HG03378 (cell line): ENCODE measurements at regions not wholly inside any gene's neighbourhood (a gene's known extent, or its start where the extent isn't known, plus 50 kb on each side); places are given as distances from the start of the nearest gene placed in this dataset.

Source experiments
- ATAC-seq: cut with Tn5 transposase; IDR thresholded peaks from one replicate; pipeline ENCODE4 v1.9.1; 2021; ENCODE audit warnings: mild to moderate bottlenecking, moderate library complexity; ENCODE audit not compliant: unreplicated experiment

DNA sequence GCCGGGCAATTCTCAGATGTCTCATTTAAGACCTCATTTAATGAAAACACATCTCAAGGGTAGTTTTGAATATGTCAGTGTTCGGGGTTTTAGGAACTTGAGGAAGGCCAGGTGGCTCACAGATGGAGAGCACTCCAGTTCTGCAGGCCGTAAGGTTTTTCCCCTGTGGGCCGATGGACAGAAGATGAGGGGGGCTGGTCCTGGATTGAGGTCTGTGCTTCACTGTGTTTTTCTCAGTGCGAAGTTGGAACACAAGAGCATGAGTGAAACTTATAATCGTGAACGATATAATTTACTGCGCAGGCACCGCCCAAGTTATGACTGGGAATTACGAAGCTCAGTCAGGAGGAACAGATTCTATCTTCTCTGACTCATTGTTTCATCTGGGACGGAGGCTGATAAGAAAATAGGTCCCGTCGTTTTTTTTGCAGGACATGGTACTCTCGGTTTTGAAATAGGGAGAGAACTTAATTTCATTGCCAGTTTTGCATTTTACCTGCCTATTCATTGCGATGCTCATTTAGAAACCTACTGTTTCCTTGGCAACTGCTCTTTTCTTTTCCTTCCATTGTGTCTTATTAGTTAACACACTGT, 591.0 kb upstream of the PFKP start:
- no peak for ATAC-seq

GRCh38 chr10:2475711-2476217, 591.6 kb upstream of the PFKP start:
- no peak for ATAC-seq

DNA sequence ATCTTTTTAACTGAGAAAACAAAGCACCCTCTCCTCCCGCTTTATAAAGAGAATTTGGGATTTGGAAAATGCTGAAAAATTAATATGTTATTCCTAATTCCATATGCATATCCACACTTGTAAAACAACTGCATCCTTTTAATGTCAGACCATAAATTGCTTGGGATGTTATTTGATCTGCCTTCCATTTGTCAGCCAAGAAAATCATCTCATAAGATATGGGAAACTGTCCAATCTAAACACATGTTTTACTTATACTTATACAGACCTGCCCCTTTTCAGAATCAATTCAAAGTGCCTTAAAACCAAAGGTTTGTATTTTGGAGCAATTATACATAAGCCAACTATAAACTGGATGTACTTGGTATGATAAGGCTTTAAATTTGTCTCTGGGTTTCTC, 595.5 kb upstream of the PFKP start:
- no peak for ATAC-seq

GRCh38 chr10:2469802-2470201, 597.5 kb upstream of the PFKP start:
- no peak for ATAC-seq

- no peak for ATAC-seq
These were observed 602.9 kb upstream of the PFKP start for GRCh38 chr10:2464483-2464882.

DNA sequence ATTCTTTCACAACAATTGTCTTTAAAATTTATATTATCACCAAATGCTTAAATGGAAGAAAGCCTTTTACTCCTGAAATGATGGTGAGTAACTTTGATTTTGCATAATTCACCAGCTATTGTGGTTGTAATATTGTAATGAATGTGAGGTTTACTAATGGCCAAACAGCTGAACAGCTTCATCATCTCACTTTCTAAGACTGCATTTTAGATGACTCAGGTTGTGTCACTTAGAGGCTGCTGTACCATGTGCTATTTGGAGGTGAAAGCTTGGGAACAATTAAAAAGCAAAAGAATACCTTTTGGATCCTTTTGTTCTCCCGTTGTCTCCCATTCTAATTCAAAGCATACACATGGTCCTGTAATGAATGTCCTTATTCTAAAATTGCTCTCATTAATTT, 604.0 kb upstream of the PFKP start:
- ATAC-seq = no peak

- ATAC-seq = no peak
These were observed 604.8 kb upstream of the PFKP start for GRCh38 chr10:2462581-2462980.

DNA sequence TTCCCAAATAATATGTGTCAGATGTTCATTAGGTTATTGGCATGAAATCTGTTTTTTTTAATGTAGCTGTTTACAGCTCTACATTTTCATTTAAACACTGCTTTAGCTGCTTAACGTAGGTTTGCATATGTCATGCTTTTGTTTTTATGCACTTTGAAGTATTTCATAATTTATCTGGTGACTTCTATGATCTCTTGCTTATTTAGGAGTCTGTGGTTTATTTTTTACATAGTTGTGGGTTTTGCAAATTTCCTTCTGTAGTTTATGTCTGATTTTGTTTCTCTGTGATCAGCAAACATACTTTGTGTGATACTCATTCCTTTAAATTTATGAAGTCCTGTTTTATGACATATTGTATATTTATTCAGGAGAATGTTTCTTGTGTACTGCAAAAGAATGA, 606.5 kb upstream of the PFKP start:
- no peak for ATAC-seq

- ATAC-seq = no peak
These were observed 607.6 kb upstream of the PFKP start for GRCh38 chr10:2459713-2460112.

GRCh38 chr10:2456834-2457233, 610.5 kb upstream of the PFKP start:
- ATAC-seq = no peak

- no peak for ATAC-seq
These were observed 622.0 kb upstream of the PFKP start for GRCh38 chr10:2445370-2445769.

DNA sequence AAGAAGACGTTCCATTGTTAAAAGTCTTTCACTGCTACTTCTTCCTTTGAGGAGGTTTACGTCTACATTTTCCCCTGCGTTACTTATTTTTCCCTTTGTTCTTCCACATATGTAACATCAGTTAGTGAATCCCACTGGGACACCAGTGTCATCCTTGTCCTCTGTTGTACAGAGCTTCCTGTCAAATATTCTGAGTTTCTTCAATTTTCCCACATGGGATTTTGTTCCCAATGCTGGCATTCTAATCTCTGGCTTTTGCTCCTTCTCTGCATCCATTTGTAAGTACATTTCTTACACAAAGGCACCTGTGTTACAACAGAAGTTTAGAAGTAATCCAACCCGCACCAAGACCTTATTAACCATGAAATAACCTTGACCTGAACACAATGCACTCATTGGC, 627.4 kb upstream of the PFKP start:
- ATAC-seq = no peak

GRCh38 chr10:2439000-2439399, 628.3 kb upstream of the PFKP start:
- no peak for ATAC-seq

DNA sequence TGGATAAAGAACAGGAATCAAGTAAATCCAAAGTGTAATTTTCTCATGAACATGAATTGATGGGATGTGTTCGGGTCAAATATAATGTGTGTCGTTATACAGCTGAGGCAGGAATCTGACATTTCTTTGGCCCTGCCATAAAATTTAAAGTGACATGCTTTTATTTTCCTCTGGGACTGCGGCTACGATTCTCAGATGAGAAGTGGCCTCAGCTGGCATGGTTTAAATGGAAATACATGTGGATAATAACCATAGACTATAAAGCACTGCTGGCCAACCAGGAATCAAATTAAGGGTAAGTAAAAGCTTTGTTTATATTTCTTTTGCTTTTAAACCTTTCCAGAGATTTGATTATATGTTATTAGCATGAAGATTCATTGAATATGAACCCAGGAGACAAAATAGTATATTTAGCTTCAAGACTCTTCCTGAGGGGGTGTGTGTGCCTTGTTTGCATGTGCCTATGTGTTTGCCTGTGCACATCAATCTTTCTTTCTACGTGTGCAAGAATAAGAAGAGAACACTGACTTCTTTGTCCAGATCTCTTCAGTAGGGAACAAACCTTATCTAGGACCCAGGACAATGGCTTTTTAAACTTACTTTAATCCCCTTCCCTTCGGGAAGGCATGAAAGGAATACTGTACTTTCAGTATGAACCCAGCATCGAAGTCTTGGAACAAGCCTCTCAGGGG, 629.0 kb upstream of the PFKP start:
- no peak for ATAC-seq

DNA sequence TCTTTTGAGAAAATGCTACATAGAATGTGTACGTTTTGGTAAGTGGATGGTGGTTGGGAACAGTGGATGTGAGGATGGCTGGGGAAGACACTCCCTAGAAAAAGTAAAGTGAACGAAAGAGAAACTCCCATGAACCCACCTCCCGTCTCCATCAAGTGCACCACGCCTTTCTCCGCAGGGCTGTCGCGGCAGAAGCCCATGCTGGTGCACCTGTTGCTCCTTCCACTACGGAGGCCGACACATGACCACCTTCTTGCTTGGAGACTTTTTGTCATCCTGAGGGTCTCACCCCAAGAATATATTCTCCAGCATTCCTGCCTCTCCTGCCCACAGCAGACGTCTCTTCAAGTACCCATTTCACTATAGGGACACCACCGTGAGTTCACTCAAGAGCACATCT, 630.4 kb upstream of the PFKP start:
- no peak for ATAC-seq

- no peak for ATAC-seq
These were observed 635.4 kb upstream of the PFKP start for GRCh38 chr10:2431961-2432360.

GRCh38 chr10:2427412-2427811, 639.9 kb upstream of the PFKP start:
- ATAC-seq = no peak

- ATAC-seq = no peak
These were observed 642.0 kb upstream of the PFKP start for GRCh38 chr10:2425320-2425719.

DNA sequence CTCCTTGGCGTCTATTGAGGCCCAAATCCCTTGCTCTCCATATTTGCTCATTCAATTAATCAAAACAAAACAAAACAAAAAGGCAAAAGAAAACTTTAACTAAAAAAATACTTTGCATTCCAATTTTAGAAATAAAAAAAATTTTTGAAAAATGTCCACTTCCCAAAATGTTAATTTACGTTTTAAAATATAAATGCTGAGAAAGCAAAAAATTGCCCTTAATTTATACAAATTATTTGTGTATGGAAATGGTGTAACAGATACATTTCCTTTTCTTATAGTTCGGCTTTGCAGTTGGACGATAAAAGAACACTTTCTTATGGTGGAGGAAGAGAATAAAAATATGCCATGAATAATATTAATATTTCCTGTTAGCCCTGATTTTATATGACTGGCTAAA, 652.8 kb upstream of the PFKP start:
- no peak for ATAC-seq

DNA sequence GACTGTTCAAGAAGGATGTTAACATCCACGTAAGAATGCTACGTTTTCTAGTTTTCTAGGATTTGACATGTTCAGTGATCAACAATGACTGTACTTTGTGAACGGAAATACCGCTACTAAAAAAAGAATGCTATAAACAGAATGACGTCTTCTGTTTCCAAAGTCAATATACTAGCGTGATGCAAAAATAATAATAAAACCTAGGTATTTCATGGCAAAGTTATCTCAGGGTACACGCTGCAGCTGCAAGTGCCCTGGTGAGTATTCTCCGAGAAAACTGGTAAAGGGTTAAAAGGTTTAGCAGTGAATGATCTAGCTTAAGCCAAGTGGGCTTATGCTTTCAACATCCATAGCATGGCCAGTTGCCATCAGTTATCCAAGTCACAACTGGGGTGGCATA, 653.3 kb upstream of the PFKP start:
- ATAC-seq = no peak

GRCh38 chr10:2410049-2410448, 657.3 kb upstream of the PFKP start:
- no peak for ATAC-seq

DNA sequence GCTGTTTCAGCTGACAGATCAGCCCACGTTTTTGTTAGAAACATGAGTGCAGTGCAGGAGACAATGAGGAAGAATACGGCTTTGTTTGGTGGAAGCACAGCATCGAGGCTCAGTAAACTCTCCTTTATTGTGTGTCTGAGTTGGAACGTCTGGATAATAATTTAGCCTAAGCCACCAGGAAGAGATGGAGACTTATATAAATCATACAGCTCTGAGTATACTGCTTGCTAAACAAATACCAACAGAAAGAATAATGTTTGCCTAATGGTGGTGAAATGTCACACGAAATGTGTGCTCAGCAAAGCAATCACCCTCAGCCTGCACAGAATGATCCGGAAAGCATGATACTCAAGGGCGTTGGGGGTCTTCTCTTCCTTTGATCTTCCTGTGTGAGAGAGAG, 664.1 kb upstream of the ADARB2 start:
- no peak for ATAC-seq

- no peak for ATAC-seq
These were observed 662.2 kb upstream of the ADARB2 start for GRCh38 chr10:2399482-2399881.
